ENCODE measurements at regions not wholly inside any gene's neighbourhood (a gene's known extent, or its start where the extent isn't known, plus 50 kb on each side); places are given as distances from the start of the nearest gene placed in this dataset.
"Not testable (repeated sequence)": the region's sequence is repeated elsewhere in the genome, so short reads cannot be mapped to it uniquely, and the experiment has no call there.

DNA sequence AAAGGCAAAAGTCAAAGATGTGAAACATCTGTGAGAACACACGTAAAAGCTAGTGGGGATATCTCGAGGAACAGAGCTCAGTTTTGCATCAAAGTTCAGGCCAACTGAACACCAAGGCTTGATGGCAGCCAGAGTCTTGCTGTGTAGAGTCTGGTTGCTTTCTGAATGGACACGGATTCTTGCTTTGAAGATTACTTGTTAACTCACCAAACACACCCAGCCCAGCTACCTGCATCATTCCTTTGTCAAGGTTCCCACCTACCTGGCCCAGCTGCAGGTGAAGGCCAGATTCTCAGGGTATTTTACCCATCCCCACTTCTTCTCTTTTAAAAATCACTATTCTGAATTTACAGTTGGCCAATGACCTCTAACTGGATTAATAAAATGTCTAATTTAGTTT, 174.4 kb upstream of the PHYHIPL start:
- no peak for DNase-seq

DNA sequence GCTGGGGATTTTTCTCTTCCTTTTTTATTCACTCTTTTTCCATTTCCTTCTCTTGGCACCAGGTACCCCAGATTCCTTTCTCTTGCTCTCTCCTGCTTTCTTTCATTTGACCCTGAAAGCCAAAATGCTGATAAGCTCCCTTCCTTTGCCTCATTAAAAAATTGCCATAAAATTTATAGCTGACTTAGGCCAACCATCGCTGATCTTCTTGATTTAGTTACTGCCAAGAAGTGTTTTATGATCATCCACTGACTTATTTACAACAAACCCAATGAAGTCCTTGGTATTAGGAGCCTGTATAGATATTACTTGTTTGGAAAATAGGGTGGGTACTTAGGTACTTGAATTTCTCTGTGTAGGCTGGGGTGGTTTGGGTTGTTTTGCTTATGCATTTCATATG, 173.2 kb upstream of the PHYHIPL start:
- no peak for DNase-seq

GRCh38 chr10:59004392-59004791, 172.1 kb upstream of the PHYHIPL start:
- DNase-seq, result no peak

GRCh38 chr10:59006511-59007306, 169.7 kb upstream of the PHYHIPL start:
- no peak for DNase-seq

GRCh38 chr10:59007307-59008025, 169.0 kb upstream of the PHYHIPL start:
- no peak for DNase-seq

DNA sequence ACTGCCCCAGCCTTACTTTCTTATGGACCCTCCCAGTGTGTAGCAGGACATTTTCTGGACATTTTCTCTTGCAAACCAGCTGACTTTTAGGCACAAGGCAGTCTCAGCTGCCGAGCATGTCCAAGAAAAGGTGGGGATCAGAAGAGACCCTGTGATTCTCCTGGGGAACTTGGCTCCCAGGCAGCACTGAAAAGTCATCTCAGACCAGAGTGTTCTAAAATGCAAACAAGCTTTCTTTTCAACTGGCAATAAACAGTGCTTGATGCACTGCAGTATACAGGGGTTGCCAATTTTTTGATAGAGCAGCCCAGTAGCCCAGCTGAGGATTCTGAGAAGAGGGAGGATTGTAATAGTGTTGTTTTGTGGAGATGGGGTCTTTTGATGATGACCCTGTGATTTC, 168.0 kb upstream of the PHYHIPL start:
- DNase-seq, result no peak

DNA sequence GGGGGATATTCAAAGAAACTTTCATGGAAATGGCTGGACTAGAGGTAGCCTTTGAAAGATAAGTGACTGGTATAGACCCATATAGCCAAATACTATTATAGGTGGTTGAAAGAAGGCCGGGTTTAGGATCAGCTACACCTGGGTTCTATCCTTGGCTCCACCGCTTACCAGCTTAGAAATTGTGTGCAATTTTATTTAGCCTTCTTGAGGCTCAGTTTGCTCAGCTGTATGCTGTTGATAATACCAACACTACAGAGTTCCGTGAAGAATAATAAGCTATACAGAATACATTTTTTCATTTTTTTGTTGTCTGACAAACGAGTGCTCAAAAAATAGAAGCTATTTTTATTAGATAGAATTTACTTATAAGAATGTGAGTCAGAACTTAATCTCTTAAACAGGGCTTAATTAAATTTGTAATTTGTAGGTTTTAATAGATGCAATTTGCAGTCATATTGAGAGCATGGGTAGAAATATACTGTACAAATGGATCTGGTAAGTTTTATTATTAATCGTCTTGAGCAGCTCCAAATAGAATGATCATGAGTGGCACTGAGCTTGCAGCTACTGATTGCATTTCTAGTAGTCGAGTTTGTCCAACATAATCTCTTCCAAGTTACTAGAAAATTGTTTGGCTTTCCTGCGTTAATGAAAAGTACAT, 164.3 kb upstream of the PHYHIPL start:
- DNase-seq, result no peak

DNA sequence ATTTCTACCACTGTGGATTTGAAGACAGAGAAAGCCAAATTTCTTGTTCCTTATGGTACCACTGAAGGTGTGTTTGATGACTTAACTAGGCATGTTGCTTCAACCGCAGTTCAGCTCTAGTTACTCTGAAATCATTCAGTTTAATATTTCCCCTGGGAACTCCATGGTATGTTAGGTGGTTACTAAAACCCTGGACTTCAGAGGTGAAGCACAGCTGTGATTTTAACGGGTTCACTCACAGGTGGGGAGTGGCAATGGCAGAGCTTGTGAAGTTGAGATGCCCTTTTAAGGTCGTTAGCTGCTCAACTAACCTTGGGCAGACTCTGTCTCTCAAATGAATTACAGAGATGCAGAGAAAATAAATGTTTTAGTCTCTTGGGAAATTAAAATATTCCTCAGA, 163.6 kb upstream of the PHYHIPL start:
- no peak for DNase-seq

GRCh38 chr10:59016043-59016442, 160.4 kb upstream of the PHYHIPL start:
- no peak for DNase-seq

DNA sequence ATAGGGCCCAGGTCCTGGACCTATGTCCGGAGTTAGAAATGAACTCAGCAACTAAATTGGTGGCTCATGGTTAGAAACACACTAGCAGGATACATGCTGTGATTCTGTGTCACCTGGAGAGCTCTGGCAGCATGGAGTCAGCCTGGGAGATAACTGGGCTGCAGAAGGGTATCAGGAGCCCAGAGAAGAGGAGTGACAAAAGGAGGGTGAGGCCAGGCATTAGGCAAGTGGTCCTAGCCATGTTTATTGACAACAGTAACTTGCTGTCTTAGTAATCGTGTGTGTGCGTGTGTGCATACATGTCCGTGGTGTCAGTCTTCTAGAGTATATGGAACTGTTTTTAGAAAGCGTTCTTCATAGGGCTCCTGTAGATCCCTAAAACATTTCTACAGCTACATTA, 157.5 kb upstream of the PHYHIPL start:
- no peak for DNase-seq

- DNase-seq, result no peak
Measured at GRCh38 chr10:59019603-59020002, 156.8 kb upstream of the PHYHIPL start.

GRCh38 chr10:59020502-59020901, 155.9 kb upstream of the PHYHIPL start:
- no peak for DNase-seq

DNA sequence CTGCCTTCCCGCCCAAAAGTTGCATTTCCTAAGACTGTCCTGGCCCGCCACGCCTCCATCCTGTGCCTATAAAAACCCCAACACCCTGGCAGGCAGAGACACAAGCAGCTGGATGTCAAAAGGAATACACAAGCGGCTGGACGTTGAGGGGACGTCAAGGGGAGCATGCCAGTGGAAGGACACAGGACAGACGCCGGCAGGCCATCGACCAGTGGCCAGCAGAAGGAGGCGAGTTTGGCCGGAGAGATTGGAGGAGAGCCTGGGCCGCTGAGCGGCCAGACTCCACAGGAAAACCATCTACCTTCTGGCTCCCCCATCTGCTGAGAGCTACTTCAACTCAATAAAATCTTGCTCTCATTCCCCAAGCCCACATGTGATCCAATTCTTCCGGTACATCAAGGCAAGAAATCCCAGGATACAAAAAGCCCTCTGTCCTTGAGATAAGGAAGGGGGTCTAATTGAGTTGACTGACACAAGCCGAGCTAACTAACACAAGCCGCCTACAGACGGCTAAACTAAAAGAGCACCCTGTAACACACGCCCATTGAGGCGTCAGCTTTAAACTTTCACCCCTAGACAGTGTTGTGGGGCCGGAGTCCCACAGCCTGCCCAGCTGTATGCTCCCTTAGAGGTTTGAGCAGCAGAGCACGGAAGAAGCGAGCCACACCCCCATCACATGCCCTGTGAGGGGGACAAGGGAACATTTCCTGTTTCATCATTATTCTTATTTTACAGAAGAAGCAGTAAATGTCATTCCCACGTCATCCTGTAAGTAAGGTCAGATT, 150.3 kb upstream of the PHYHIPL start:
- DNase-seq, result peak in 1 of 2 experiments; percentile 49

GRCh38 chr10:59027975-59028655, 148.3 kb upstream of the PHYHIPL start:
- no peak for DNase-seq

GRCh38 chr10:59033622-59034021, 142.8 kb upstream of the PHYHIPL start:
- no peak for DNase-seq

DNA sequence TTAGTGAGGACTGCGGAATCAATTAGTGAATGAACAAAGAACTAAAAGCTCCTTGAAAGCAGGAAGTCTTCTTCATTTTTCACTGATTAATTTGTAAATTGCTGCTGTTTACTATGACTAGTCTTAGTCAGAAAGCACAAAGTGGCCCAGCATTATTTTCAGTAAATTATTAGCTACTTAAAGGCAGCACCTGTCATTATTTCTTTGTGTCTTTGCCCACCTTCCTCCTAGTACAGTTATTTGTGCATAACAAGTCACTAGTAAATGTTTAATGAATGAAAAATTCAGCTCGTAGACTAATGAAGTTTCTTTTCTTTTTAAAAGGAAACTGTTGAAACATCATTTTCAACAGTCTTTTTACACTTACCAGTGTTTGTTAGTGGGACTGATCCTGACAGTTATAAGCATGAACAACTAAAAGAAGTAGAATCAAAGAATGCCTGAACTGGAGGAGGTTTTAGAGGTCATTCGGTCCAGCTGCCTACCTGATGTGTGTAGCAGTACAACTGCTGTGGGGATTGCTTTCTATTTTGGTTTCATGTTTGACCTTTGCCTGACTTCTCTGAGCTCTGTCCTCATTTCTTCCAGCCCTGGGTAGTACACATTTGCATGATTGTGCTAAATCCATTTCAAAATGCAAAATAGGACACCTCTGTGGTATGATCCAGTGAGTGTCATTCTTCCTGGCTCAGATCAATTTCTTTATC, 140.0 kb upstream of the PHYHIPL start:
- DNase-seq, result no peak

DNA sequence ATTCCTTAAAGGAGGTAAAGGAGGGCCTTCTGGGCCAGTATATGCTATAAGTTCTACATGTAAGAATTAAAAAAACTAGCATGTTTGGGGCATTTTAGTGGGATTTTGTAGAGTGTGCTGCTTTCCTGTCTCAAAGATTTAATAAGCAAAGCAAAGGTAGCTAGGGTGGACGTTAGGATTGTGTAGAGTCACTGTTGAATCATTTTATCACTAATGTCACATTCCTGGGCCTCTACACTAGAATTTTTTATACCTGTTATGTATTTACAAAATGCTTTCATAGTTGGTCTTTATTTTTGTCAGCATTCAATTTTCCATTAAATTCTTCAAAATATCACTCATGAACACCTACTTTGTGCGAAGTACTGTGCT, 139.4 kb upstream of the PHYHIPL start:
- no peak for DNase-seq

DNA sequence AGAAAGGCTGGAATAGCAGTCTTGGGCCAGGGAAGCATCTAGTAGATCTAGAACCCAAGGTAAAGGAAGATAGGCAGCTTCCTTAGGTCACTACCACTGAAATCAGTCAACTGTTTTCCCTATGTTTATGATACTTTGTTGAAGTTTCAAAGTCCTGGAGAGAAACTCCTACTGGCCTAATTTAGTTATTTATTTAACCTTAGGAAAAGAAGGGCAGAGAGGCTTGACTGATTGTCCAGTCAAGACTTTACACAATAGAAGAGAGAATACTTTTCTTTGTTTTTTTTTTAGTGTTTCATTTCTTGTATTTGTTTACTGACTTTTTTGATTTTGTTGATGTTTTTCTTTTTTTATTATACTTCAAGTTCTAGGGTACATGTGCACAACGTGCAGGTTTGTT, 138.9 kb upstream of the PHYHIPL start:
- DNase-seq, result no peak

DNA sequence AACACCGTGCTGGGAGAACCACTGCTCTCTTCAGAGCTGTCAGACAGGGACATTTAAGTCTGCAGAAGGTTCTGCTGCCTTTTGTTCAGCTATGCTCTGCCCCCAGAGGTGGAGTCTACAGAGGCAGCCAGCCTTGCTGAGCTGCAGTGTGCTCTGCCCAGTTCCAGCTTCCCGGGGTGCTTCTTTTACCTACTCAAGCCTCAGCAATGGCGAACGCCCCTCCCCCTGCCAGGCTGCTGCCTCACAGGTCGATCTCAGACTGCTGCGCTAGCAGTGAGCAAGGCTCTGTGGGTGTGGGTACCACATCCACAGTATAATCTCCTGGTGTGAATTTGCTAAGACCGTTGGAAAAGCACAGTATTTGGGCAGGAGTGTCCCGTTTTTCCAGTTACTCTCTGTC, 133.1 kb upstream of the PHYHIPL start:
- not testable (repeated sequence) for DNase-seq

- DNase-seq, result no peak
Measured at GRCh38 chr10:59047180-59047579, 129.3 kb upstream of the PHYHIPL start.

- DNase-seq, result no peak
Measured at GRCh38 chr10:59047957-59048618, 128.4 kb upstream of the PHYHIPL start.

All from cerebellar nuclear complex (tissue), 1 donor.